Uterus (tissue), 2 donors: ENCODE measurements at regions not wholly inside any gene's neighbourhood (a gene's known extent, or its start where the extent isn't known, plus 50 kb on each side); places are given as distances from the start of the nearest gene placed in this dataset.

Source experiments
- CTCF ChIP-seq, 4 experiments: fragments of 200-600 bp in 2 of 4; fragments of 450-650 bp in 2 of 4; sonication (generic) in 2 of 4; IDR thresholded peaks; one replicate each; pipeline ENCODE4 v1.5.1; 2016 to 2019; ENCODE audit warnings: antibody characterized with exemption in 4 of 4, mild to moderate bottlenecking in 2 of 4, moderate library complexity in 1 of 4
- POLR2A ChIP-seq, 2 donors: fragments of 450-650 bp; IDR thresholded peaks; one replicate each; pipeline ENCODE4 v1.6.1; 2016; ENCODE audit warnings: antibody characterized with exemption in 2 of 2, mild to moderate bottlenecking in 1 of 2, moderate library complexity in 1 of 2

- TF ChIP-seq CTCF (IDR thresholded peaks at IDR 0.05) (no peak), POLR2A (IDR thresholded peaks at IDR 0.05) (no peak)
These were observed 618.1 kb downstream of the MED13L start for GRCh38 chr12:115659422-115659821.
